ENCODE measurements at regions not wholly inside any gene's neighbourhood (a gene's known extent, or its start where the extent isn't known, plus 50 kb on each side); places are given as distances from the start of the nearest gene placed in this dataset.

DNA sequence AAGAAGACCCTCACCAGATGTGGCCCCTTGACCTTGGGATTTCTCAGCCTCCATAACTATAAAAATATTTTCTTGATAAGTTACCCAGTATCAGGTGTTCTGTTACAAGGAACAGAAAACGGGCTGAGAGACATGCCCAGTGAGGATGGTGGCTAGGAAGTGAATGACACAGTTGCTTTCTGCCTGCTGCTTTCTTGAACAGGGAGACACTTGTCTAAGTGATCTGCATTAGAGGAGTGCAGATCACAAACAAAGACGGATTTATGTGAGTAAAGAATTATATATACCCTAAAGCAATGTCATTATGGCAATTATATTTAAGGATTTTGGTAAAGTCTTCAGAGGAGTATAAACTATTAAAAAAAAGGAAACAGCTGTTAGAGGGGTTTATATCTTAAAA lies 169.2 kb upstream of the AHR start:
- DNase-seq (ENCODE audit: low read depth in 2 of 2) = no peak

DNA sequence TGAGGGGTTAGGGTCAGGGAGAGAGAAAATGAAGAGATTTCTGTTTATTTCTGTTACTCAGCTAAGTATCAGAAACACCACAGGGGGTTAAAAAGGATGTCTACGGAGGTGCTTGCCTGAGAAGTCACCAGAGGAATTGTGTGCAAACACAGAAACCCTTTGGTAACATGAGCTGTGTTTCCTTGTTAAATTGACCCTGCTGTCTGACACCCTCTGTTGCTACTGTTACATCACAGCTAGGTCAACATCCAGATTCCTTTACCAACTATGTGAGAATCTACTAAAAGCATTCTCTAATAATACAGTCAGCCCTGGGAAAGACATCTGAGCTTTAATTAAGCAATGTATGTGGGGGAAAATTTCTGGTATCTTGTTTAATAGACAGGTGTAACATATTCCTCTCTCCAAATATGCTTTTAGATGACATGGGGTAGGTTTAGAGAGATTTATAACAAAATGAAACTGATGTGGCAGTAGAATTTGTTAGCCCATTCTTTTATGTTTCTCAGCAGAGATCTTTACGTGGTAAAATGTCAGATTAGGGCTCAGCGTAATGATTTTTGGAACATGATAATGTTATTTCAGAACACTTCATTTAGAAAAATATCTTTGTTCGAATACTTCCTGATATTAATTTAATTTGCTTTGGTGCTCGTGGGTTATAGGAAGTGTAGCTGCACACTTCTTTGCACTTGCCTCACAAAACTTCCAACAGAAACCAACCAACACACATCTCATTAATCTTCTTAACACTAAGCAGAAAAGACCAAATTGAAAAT lies 168.0 kb upstream of the AHR start:
- DNase-seq (ENCODE audit: low read depth in 2 of 2) = no peak

DNA sequence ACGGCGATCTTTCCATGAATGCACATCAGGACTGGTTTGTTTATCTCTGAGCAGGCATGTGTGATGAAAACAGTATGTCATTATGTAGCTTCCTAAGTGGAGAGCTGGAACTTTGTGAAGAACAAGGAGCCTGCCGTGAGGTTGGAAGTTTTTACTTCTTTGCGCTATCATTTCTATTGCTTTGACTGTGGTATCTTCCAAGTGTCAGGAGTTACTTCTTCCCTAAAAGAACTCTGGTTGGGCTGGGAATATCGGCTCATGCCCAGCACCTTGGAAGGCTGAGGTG lies 167.4 kb upstream of the AHR start:
- DNase-seq (ENCODE audit: low read depth in 2 of 2) = no peak

DNA sequence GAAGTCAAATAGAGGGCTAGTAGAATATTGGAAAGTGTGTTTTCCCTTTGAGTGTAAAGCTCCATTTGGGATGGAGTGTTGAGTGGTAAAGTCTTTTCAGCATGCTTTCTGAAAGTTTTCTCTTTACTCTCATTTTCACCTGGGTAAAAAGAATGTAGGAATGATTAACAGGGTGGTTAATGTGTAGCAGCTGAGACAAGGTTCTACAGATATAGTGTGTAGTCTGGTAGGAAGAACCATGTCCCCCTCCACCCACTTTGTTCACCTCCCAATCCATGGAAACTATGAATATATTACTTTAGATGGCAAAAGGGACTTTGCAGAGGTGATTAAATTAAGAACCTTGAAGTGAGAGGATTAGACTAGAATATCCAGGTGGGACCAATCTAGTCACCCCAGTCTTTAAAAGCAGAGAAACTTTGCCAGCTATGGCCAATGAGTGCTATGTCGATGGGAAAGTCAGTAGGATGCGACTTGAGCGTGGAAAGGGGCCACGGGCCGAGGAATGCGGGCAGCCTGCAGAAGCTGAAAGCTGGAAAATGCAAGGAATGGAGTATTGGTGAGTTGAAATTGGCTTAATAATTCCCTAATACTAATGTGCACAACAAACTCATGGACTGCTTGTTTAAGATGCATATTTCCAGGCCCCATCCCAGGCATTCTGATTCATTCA lies 166.3 kb upstream of the AHR start:
- no peak for DNase-seq (ENCODE audit: low read depth in 2 of 2)

DNA sequence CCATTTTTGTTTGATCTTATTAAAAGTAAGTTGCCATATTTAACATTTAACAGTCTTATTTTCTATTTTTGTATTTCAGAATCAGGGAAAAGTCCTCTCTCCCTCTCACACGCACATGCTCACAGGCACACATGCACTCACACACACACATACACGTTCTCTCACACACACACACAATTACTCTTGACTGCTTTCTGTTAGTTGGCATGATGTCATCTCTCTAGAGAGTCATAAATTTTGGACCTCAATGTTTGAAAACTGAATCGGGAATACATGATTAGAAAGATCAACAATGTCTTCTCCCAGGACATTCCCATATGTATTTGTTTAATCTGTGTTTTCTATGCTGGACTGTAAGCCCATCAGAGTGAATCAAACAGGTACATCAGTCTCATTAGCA lies 165.7 kb upstream of the AHR start:
- no peak for DNase-seq (ENCODE audit: low read depth in 2 of 2)

DNA sequence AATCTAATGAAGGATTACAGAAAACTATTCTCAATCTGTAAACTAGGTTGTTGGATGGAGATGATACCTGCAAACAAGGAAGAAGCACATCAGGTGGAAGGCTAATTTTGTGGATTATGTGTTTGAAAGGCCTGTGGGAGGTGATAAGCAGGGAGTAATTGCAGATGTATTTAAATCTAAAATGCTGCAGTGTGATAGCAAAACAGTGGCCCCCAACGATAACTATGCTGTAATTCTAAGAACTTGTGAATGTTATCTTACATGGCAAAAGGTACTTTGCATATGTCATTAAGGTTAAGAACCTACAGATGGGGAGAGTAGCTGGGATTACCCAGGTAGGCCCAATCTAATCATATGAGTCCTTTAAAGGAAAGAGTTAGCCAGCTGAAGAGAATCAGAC lies 164.5 kb upstream of the AHR start:
- no peak for DNase-seq (ENCODE audit: low read depth in 2 of 2)

DNA sequence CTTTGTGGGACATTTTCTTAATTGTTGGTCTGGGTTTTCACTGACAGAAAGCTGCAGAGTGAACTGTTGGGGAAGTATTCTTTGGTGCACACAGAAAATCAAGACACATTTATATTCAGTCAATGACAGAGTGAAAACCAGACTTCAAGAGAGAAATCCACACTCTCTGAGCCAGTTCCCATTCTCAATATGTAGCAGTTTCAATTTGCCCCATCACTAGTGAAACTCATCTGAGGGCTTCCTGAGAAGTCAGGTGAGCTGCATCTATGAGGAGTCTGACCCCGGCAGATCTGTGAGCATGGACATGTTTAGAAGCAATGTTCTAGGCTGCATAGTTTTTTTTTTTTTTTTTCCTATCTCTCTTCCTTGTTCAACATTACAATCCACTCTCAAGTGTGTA lies 163.7 kb upstream of the AHR start:
- DNase-seq (ENCODE audit: low read depth in 2 of 2) = no peak

DNA sequence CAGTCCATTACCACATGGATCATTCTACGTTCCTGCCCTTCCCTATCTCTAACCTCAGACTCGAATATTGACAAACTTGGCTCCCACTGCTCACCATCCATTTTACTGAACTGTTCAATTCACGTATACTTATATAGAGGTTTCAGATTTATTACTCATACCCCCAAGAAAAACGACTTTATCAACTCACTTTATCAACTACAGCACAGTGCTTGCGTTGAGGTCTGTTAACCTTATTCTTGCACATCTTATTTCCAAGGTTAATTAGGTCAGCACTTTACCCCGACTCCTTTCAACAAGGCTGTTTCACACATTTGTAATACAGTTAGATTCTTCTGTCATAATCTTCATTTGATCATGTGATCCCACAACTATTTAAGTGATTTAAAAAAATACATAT lies 162.3 kb upstream of the AHR start:
- no peak for DNase-seq (ENCODE audit: low read depth in 2 of 2)

DNA sequence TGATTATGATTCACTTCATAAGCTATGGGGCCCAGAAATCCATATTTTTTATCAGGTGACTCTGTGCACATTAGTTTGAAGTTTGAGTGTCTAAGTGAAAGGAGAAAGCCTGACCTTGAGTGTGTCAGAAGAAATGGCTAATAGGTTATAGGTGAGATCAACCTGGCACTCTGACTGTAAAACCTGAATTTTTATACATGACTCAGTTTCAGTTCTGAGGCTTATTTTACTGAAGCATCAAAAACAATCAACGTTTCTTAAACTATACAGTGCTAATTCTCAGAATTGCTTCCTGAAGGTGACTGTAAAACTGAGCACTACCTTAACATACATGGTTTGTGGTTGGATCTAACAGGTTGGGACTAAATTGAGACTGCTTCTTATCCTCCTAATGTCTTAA lies 159.4 kb upstream of the AHR start:
- DNase-seq (ENCODE audit: low read depth in 2 of 2) = no peak

DNA sequence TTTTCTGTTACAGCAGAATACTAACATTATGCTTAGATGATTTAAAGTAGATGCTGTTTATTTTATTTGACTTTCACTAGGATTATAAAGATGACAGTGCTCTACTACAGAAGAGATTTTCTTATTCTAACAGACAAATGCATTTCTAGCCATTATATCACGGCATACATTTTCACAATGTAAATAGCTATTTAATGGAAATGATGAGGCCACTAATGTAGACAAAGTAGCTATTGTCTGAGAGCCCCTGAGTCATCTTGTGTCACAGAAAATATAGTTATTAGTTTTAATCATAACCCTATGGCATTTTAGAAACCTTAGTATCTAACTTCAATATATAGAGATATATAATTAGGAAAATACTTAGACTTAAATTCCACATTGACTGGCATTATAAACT lies 158.0 kb upstream of the AHR start:
- DNase-seq (ENCODE audit: low read depth in 2 of 2) = no peak

DNA sequence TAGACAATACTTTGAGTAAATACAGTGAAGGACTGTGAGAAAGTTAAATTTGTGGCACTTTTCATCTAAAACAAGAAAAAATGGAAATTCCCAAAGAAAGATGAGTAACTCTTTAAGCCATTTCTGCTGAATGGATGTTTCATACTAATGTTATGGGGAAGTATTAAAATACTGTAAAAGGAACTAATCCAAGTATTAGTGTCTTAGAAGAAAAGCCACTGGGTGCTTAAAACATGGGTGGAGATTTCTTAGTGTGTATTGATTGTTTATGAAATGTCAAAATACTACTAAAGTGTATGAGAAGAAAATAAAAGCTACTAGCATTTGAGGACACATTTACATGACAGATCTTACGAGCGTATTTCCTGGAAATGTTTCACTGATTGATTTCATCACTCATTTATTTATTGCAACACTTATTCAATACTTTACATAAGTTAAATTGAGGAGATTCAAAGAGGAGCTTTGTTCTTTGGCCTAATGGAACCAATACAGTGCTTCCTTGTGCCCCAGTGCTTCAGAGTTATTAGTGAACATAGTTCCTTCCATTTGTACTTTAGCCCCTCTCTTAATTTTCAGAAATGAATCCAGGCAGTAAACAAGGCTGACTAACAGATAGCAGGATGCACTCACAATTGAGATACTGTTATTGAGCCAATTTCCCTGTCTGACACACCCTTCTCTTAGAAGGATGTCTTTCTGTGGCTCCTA lies 155.5 kb upstream of the AHR start:
- no peak for DNase-seq (ENCODE audit: low read depth in 2 of 2)

DNA sequence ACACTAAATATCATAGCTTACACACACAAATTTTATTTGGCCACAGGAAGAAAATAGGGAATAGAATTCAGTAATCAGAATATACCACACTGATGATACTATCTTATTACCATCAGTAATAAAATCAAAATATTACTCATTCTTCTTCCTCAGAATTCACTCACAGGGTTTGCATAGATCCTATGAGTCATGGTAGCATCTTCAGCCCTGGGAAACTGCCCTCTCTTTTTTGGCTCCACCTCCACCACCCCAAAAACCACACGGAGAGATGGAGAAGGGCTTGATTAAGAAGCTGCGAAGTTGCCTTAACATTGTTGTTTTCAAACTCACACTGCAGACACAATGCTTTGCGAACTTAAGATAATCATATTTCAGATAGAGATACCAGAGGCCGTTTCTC lies 154.1 kb upstream of the AHR start:
- peak; percentile 20 to 26 for DNase-seq (ENCODE audit: low read depth in 2 of 2)

DNA sequence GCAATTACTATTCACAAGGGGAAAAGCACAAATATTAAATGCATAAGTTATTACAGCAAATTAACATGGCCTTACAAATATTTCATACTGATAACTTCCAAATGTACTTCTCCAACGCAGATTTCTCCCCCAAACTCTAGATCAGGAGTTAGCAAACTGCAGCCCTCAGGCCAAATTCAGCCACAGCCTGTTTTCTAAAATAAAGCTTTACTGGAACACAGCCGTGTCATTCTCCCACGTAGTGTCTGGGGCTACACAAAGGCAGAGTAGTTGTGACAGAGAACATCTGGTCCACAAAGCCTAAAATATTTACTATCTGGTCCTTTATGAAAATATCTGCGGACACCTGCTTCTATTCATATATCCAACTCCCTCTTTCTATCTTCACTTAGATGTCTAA lies 151.8 kb upstream of the AHR start:
- no peak for DNase-seq (ENCODE audit: low read depth in 2 of 2)

DNA sequence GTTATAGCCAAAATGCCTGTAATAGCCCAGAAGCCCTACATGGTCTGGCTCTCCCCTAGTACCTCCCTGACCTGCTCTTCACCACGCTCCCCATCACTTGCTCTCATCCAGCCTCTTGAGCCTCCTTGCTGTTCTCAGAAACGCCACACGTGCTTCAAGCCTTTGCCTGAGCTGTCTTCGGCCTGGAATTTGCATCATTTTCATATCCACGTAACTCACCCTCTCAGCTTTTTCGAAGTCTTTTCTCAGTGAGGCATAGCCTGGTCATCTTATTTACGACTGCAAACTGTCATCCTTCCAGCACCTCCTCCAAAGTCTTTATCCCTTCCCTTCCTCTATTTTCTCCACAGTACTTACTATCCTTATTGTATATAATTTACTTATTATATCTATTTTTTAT lies 151.0 kb upstream of the AHR start:
- no peak for DNase-seq (ENCODE audit: low read depth in 2 of 2)

DNA sequence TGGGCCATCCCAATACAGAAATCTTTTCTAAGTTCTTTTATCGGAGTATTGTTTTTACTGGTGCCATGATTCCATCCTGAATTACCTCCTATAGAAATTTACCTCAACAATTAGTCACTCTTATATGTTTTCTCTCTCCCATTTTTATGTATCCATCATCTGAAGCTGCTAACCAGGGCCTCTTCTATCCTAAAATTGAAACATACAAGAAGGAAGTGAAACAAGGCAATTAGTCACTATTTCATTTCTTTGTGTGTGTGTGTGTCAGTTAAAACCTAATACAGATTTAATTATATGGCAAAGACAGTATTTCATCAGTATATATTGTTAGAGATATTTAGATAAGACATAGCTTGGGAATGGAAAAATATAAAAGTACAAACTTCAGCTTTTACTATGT lies 148.4 kb upstream of the AHR start:
- DNase-seq (ENCODE audit: low read depth in 2 of 2) = no peak

DNA sequence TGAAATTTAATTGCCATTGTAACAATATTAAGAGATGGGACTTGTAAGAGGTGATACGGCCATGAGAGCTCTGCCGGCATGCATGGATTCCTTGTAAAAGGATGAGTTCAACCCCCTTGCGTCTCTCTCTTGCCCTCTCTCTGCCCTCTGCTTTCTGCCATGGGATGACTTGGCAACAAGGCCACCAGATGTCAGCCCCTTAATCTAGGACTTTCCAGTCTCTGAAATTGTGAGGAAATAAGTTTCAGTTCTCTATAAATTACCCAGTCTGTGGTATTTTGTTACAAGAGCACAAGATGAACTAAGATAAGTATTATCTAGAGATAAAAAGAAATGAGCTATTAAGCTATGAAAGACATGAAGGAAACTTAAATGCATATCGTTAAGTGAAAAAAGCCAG lies 145.7 kb upstream of the AHR start:
- DNase-seq (ENCODE audit: low read depth in 2 of 2) = no peak

DNA sequence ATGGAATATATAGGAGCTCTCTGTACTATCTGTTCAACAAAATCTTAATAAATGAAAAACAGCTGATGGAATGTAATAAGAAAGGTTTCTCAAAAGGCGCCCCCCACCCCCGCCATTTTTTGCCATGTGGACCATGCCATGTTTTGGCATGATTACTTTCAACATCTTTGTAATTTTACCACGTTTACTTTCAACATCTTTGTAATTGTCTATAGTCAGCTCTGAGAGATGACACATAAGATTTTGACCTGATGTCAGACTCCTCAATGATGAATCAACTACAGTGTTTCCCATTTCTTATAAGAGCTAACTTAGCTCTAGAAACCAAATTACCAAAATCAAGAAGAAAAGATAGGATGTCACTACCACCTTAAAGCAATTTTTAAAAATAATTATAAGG lies 144.9 kb upstream of the AHR start:
- no peak for DNase-seq (ENCODE audit: low read depth in 2 of 2)

DNA sequence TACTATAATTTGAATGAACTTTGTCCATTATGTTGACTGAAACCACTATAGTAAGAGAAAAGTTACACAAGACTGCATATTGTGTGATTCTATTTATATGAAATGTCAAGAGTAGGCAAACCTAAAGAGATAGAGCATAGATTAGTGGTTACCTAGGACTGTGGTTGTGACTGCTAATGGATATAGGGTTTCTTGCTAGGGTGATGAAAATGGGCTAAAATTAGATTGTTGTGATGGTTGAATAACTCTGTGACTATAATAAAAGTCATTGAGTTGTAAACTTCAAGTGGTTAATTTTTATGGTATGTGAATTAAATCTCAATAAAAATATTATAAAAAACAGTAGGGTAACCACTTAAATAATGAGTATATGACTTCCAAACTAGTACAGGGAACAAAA lies 142.9 kb upstream of the AHR start:
- DNase-seq (ENCODE audit: low read depth in 2 of 2) = no peak

DNA sequence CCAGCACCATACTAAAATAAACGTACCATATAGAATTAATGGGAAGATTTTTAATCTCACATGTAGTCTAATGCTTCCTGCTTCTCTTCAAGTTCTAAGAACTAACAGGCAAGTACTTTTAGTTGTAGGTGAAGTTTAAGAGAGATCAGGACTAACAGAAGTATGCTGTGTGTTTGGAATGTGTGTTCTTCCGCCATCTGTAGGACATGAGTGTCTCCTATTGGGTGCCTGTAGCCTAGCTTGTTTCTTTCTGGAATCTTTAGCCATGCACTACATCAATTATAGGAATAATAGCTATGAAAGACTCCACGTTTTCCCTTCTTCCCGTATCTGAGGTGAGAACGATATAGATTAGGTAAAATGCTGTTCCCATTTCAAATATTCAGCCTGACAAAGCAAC lies 140.2 kb upstream of the AHR start:
- no peak for DNase-seq (ENCODE audit: low read depth in 2 of 2)

DNA sequence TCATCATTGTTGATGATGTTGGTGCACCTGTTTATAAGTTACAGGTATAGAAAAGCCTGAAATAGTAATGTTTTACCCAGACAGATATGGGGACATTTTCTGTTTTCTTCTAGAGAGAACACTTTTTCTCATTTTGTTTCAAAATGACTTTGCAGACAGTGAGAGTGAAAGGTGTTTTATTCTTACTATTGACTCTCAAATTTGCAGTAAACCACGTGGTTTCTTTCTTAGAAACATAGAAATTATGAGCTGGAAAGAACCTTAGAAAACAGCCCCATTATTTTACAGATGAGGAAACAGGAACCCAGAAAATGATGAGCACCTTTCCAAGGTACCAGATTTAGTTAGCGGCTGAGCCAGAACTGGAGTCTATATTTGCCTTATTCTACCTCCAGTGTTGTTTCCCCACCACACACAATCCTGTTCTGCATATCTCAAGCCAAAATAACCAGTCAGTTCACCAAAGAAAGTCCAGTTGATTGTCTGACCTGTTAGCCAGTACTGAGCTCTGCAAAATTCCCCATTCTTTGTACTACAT lies 138.9 kb upstream of the AHR start:
- no peak for DNase-seq (ENCODE audit: low read depth in 2 of 2)

DNA sequence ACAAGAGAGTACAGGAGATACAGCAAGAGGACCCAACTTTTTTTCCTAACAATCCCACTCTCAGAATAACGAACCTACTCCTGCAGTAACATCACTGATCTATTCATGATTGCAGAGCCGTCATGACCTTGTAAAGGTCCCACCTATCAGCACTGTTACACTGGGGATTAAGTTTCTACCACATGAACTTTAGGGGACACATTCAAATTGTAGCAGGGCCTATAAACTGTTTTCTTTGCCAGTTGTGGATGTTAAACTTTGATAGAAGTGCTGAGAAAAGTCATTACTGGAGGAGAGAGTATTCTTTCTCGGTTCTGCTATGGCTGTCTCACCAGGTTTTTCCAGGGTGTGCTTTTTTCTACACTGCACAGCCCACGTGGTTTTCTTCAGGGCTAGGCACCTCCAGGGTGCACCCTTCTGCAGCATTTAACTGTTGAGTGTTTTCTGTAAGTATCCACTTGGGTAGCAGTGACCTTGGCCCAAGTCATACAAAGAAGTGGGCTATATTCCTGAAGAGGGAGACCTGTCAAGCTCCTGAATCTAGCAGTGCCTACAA lies 131.6 kb upstream of the AHR start:
- DNase-seq (ENCODE audit: low read depth in 2 of 2) = no peak

DNA sequence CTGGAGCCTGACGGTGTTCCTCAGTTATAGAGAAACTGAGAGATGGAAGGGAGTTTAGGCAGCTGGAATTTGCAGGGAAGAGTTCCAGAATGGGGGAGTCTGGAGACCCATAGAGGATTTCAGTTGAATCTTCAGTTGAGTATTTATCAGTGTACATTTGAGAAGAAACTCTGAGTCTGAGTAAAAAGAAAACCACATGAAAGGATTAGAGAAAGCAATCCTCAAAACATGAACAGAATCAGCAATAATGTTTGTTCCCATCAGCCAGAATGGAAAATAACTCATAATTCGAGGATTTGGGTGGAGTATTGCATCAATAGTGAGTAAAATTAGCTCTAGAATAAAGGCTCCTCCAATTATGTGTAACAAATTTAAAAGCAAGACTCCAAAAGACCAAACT lies 130.0 kb upstream of the AHR start:
- no peak for DNase-seq (ENCODE audit: low read depth in 2 of 2)

DNA sequence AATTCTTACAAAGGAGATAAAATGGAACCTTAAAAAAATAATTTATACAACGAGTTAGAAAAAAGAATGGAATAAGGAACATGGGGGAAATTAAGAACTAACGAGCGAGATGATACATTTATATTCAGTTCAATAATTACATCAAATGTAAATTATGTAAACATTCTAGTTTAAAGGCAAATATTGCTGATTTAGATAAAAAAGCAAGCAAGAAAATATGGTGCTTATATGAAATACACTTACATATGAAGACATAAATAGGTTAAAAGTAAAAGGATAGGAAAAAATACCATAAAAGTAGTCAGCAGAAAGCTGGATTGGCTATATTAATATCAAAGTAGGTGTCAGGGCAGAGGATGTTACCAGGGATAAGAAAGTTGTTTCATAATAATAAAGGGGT lies 127.0 kb upstream of the AHR start:
- no peak for DNase-seq (ENCODE audit: low read depth in 2 of 2)
